GM10266 (cell line): ENCODE measurements at regions not wholly inside any gene's neighbourhood (a gene's known extent, or its start where the extent isn't known, plus 50 kb on each side); places are given as distances from the start of the nearest gene placed in this dataset.

Source experiments
- DNase-seq: peaks from one replicate; pipeline ENCODE4 v3.0.0; 2012; ENCODE audit errors: extremely low spot score
- TF ChIP-seq, protein P1 (sequence below): IDR thresholded peaks from 2 replicates; pipeline ENCODE4 v1.5.1; 2012; ENCODE audit warnings: mild to moderate bottlenecking, low read depth; ENCODE audit not compliant: control insufficient read depth, insufficient read depth; ENCODE audit errors: missing control alignments

DNA sequence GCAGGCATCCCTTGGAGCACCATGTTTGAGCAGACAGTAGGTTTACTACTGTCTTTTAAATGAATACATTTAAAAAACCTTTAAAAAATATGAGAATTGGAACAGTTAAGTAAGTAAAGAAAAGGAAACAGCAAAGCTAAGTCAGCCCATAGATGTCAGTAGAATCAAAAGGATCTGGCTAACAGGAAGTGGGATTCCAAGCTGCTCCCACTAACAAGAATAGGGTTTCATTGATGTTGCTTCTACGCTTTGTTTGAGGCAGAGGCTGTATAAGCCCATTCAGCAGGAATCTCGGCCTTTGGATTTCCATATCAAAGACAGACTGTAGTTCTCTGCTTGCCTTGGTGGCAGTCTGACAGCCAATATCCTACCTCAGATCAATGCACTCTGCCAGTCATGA, 122.9 kb upstream of the ELAC2 start:
- TF ChIP-seq, protein P1, sequence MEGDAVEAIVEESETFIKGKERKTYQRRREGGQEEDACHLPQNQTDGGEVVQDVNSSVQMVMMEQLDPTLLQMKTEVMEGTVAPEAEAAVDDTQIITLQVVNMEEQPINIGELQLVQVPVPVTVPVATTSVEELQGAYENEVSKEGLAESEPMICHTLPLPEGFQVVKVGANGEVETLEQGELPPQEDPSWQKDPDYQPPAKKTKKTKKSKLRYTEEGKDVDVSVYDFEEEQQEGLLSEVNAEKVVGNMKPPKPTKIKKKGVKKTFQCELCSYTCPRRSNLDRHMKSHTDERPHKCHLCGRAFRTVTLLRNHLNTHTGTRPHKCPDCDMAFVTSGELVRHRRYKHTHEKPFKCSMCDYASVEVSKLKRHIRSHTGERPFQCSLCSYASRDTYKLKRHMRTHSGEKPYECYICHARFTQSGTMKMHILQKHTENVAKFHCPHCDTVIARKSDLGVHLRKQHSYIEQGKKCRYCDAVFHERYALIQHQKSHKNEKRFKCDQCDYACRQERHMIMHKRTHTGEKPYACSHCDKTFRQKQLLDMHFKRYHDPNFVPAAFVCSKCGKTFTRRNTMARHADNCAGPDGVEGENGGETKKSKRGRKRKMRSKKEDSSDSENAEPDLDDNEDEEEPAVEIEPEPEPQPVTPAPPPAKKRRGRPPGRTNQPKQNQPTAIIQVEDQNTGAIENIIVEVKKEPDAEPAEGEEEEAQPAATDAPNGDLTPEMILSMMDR = no peak
- DNase-seq = no peak

DNA sequence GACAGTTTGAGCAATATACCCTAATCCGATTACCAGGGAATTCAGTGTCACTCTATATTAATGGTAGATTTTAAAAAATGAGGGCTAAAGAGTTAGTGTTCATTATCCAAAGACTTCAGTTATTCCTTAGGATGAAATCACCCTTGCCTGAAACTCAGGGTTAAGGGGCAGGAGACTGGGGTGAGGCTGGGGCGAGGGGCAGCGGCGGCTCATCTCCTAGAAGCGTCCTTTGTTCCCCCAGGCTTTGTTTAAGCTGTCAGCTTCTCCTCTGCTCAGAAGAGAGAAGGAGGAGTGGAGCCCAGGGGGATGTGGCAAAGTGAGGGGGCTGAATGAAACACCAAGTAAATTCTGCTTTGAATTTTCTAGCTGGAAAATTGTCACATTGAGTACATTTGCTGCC, 117.7 kb upstream of the ELAC2 start:
- TF ChIP-seq, protein P1 = no peak
- DNase-seq = no peak

DNA sequence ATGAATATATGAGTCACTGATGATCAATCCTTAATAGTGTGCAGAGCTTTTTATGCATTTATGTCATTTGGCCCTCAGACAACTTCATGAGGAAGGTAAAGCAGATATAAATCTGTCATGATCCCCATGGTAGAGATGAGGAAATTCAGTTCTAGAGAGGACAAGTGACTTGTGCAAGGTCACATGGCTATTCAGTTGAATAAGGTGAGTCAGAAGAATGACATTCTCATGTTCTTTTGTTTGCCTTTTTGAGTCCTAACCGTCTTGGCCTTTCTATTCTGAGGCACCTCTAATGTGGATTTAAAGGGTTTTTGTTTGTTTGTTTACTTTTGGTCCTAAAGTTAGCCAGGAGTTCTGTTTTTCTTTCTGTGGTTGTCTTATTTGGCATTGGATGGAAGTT, 116.2 kb upstream of the ELAC2 start:
- no peak for DNase-seq
- TF ChIP-seq, protein P1 = no peak

DNA sequence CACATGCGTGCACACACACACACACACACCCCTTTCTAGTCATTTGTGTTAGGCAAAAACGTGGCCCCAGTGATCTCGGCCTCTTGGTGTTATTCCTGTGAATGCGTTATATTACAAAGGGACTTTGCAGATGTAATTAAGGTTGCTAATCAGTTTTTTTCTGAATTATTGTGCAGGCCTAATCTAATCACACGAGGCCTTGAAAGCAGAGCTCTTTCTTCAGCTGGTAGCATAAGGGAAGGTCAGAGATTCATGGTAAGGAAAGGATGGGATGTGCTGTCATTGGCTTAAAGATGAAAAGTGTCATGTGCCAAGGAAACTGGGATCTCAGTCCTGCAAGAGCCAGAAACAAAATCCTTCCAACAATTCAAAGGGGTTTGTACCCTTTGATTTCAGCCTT, 113.4 kb upstream of the ELAC2 start:
- TF ChIP-seq, protein P1 = no peak
- DNase-seq = no peak

DNA sequence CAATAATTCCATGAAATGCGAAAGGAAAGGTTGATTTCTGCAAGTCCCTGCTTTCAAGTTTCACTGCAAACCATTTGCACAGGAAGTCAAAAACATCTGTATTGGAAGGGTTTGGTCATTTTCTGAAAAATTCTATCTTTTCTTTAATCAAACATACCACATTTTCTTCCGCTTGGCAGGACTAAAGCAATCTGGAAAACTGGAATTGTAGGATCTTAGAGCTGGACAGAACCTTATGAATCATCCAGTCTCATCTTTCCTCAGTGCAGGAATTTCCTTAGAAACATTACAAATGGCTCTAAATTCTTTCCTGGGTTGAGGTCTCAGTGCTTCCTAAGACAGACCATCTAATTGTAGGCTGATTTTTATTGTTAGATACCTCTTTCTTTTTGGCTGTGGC, 111.5 kb upstream of the ELAC2 start:
- TF ChIP-seq, protein P1 = no peak
- DNase-seq = no peak

DNA sequence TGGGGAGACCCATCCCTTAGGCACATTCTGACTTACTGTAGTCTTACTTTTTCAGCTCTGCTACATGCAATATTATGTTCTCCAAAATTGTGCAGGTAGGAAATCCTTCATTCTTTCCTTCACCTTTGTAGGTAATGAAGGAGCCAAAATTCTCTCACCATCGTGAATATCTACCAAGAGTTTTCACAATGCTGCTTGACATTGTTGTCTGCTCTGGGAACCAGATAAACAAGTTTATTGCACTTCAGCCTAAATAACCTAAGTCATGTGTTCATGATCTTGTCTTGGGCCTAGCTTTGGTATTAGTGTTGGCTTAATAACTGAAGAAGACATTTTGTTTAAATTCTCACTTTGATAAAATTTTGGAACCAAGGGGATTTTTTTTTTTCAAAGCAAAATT, 110.8 kb upstream of the ELAC2 start:
- TF ChIP-seq, protein P1 = no peak
- no peak for DNase-seq

DNA sequence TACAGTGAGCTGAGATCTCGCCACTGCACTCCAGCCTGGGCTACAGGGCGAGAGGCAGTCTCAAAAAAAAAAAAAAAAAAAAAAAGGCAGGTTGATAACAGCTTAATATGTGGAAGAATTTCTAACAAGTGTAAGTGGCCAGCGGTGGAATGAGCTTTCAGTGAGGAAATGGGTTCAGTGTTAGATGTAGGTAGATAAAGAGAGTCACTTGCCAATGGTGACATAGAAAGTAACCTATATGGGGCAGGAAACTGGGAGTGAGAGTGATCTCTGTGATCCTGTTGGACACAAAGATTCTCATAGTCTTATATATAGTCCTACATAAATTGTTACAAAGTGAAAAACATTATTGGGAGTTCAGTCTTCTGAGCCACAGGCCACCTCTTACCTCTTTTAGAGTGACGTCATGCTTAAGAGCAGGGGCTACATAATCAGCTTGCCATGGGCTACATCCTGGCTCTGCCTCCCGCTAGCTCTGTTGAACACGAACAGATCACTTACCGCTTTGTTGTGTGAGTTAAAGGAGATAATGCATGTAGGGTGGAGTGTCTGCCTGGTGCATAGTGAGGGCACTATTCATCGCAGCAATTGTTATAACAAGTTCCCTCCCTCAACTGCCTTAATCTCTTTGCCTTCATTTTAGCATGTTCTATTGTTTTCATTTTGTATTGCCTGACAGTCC, 110.2 kb upstream of the ELAC2 start:
- TF ChIP-seq, protein P1 = no peak
- no peak for DNase-seq
